Activated T-cell treated with anti-CD3 and anti-CD28 coated beads, Interleukin-2, amount 50 U/mL, for 24 hours (primary cell): ENCODE measurements at regions not wholly inside any gene's neighbourhood (a gene's known extent, or its start where the extent isn't known, plus 50 kb on each side); places are given as distances from the start of the nearest gene placed in this dataset.

Experiments used
- DNase-seq: peaks from one replicate; pipeline ENCODE4 v3.0.0-alpha.2; 2020
- H3K27ac Mint-ChIP-seq: 2 replicates; pipeline ENCODE4 v1.8.0; 2020; ENCODE audit warnings: mild to moderate bottlenecking, mixed read lengths
- H3K27me3 Mint-ChIP-seq: 2 replicates; pipeline ENCODE4 v1.8.0; 2020; ENCODE audit warnings: mixed read lengths
- H3K36me3 Mint-ChIP-seq: 2 replicates; pipeline ENCODE4 v1.8.0; 2020; ENCODE audit warnings: low read depth, mixed read lengths
- H3K4me1 Mint-ChIP-seq: 2 replicates; pipeline ENCODE4 v1.8.0; 2020; ENCODE audit warnings: low read depth, mixed read lengths
- H3K4me3 Mint-ChIP-seq: 2 replicates; pipeline ENCODE4 v1.8.0; 2020; ENCODE audit warnings: mild to moderate bottlenecking, moderate library complexity, mixed read lengths
- H3K9me3 Mint-ChIP-seq: 2 replicates; pipeline ENCODE4 v1.8.0; 2020; ENCODE audit warnings: mixed read lengths

DNA sequence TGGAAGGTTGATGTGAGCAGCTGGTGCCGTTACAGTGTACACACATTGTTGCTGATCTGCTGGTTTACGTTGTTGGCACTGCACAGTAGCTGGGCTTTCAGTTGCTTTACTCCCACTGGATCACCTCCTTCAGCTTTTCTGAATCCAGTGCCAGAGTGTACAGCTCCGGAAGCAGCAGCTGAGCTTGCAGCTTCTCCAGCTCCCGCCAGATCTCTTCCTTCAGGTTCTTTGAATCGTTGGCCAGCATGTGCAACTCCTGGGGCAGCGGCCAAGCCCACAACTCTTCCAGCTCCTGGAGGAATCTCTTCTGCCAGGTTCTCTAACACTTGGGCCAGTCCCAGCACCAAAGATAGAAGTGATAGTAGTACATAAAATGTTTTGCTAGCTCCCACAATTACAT, 149.7 kb upstream of the RRP15 start:
- Mint-ChIP-seq H3K27ac (no peak overlapping the region), H3K4me3 (no peak overlapping the region), H3K9me3 (peaks cover 6% of the 10 kb centered on the region), H3K36me3 (no peaks in the 10 kb centered on the region), H3K4me1 (no peaks in the 10 kb centered on the region), H3K27me3 (no peaks in the 10 kb centered on the region)
- DNase-seq: no peak

DNA sequence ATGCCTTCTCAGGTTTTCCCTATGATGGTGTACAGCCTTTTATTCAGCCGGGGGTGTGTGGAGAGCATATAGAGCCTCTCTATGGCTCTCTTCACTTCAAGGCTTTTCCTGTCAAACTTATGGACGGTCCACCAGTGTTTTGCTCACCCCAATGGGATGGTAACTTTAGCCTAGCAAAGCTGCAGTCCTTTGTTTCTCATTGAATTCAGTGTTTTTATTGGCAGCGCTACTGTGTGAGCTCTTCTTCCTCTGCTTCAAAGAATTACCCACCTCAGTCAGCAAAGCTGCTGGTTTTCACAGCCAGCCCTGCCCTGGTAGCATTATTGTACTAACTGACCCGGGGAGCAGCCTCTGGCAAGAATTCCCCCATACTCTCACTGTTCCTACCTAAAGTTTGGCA, 145.3 kb upstream of the RRP15 start:
- no peak for DNase-seq
- Mint-ChIP-seq H3K27me3 (no peaks in the 10 kb centered on the region), H3K9me3 (peaks cover 4% of the 10 kb centered on the region), H3K36me3 (no peaks in the 10 kb centered on the region), H3K4me1 (no peaks in the 10 kb centered on the region), H3K27ac (no peak overlapping the region), H3K4me3 (no peak overlapping the region)

DNA sequence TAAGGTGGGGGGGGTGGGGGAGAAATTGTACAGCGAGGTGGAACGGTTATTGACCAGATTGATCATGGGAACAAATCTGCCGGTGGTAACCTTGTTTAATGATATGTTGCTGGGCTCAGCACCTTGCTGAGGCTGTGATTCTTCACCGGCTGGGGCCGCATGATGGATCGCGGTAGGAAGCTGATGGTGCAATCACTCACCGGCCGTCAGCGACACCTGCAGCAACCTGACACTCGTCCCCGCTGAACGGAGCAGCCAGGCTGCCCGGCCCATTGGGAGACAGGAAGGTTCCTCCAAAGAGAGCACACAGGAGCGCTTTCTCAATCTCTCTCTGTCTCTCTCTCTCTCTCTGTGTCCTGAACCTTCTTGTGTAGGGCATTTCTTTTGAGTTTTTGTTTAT, 128.5 kb upstream of the RRP15 start:
- H3K4me3 Mint-ChIP-seq: no peak overlapping the region
- no peak overlapping the region for H3K27ac Mint-ChIP-seq
- peaks cover 37% of the 10 kb centered on the region for H3K27me3 Mint-ChIP-seq
- DNase-seq: no peak
- no peaks in the 10 kb centered on the region for H3K36me3 Mint-ChIP-seq
- peaks cover 2% of the 10 kb centered on the region for H3K9me3 Mint-ChIP-seq
- H3K4me1 Mint-ChIP-seq: no peaks in the 10 kb centered on the region

DNA sequence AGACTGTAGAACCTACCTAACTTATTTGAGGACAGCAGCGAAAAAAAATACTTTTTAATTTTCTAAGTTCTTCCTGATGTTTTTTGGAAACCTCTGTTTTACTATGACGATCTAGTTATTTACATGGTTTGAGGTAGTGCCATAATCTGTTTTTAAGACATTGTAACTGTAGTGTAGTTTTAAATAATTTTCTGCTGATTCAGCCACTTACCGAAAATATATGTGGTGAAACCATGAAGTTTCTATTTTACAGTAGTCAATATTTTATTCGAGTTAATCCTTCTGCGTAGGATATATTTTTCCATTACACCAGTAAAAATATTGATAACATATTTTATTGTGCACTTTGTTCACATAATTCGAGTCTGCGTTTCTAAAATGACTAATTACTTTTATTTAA, 121.7 kb upstream of the RRP15 start:
- H3K9me3 Mint-ChIP-seq: peaks cover 2% of the 10 kb centered on the region
- H3K4me1 Mint-ChIP-seq: peaks cover 17% of the 10 kb centered on the region
- H3K36me3 Mint-ChIP-seq: no peaks in the 10 kb centered on the region
- no peak overlapping the region for H3K27ac Mint-ChIP-seq
- no peak for DNase-seq
- no peak overlapping the region for H3K4me3 Mint-ChIP-seq
- peaks cover 69% of the 10 kb centered on the region for H3K27me3 Mint-ChIP-seq

DNA sequence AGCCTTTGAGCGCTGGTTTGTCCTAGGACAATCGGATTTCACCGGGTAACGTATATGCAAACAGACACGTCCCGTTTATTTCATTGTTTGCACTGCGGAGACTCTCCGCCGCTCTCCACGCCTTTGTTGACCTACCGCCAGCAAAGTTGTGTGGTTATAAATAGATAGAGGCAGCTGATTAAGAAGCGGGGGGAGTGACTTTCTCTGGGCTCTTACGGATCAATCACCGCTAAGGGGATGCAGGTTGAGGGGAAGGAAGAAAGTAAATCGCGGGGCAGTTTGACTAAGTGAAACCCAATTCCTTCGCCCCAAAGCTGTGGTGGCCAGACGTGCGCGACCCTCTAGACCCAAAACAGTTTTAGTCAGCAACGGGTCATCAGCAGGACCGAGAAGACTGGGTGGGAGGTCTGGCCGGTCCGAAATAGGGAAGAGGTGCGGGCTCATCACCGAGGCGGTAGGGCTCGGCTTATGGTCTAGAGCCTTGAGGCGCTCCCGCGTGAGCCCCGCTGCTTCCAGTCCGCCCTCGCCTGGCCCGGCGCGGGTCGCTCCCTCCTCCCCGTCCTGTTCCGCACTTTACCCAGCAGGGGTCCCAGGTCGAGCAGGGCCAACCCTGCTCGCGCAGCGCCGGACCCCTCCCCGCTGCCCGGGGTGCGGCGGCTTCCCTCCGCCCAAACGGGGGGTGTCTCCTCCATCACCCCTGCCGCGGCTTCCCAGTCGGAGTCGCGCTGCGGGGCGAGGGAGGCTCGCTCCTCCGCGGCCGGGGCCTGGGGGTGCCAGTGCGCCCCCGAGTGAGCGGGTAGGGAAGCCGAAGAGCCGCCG, 120.8 kb upstream of the RRP15 start:
- Mint-ChIP-seq H3K36me3 (no peaks in the 10 kb centered on the region), H3K27me3 (peaks cover 68% of the 10 kb centered on the region), H3K9me3 (no peaks in the 10 kb centered on the region), H3K4me3 (peak overlapping the region; percentile 61), H3K4me1 (peaks cover 17% of the 10 kb centered on the region), H3K27ac (no peak overlapping the region)
- peak; percentile 38 for DNase-seq

DNA sequence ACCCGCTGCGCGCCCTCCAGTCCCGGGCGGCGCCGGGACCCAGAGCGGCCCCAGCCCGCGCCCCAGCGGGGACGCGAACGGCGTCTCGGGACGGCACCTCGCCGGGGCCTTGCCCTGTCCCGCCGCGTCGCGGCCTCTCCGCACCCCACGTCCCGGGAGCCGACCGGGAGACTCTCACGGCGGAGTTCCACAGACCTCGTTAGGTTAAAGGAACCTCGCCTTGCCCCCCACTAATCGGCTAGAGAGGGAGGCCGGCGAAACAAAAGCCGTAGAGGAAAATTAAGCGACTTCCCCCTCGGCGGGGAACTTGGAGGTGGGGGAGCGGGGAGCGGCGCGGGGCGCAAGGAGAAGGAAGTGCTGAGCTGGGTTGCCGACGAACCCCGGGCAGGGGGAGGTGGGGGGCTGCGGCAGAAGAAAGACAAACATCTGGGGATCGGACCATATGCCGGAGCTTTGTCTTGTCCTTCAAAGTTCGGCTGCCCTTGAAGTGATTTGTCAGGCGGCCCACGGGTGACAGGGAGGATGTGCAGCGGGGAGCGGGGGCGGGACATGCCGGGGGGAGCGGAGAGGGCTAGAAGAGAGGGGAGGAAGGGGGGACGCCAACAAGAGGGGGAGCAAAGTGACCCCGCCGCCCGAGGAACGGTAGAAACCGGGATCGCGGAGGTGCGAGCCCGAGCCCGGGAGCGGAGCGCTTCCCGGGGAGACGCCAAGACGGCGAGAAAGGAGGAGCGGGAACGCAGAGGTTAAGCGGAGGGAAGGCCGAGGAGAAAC, 120.0 kb upstream of the RRP15 start:
- Mint-ChIP-seq H3K27me3 (peaks cover 70% of the 10 kb centered on the region), H3K9me3 (no peaks in the 10 kb centered on the region), H3K4me1 (peaks cover 17% of the 10 kb centered on the region), H3K36me3 (no peaks in the 10 kb centered on the region), H3K4me3 (peak overlapping the region; percentile 64), H3K27ac (no peak overlapping the region)
- DNase-seq: peak; percentile 38

DNA sequence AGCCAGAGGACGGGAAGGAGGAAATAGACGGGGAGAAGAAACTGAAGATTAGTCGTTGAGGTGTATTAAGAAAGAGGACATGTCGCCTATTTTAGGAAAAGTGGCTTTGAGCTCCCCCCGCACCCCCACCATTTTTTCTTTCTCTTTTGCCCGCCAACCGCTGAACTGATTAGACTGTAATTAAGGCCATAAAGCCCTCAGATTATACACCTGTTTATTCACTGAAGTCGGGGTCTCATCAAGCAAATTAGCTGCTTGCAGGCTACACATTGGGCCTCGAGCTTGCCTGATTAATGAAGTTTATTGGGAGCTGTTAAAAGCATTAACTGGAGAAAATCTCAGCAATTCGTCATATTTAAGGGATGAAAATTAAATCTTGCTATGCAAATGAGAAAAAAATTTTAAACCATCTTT, 119.4 kb upstream of the RRP15 start:
- Mint-ChIP-seq H3K4me1 (peaks cover 17% of the 10 kb centered on the region), H3K36me3 (no peaks in the 10 kb centered on the region), H3K4me3 (peak overlapping the region; percentile 64), H3K27ac (no peak overlapping the region), H3K9me3 (no peaks in the 10 kb centered on the region), H3K27me3 (peaks cover 66% of the 10 kb centered on the region)
- no peak for DNase-seq

DNA sequence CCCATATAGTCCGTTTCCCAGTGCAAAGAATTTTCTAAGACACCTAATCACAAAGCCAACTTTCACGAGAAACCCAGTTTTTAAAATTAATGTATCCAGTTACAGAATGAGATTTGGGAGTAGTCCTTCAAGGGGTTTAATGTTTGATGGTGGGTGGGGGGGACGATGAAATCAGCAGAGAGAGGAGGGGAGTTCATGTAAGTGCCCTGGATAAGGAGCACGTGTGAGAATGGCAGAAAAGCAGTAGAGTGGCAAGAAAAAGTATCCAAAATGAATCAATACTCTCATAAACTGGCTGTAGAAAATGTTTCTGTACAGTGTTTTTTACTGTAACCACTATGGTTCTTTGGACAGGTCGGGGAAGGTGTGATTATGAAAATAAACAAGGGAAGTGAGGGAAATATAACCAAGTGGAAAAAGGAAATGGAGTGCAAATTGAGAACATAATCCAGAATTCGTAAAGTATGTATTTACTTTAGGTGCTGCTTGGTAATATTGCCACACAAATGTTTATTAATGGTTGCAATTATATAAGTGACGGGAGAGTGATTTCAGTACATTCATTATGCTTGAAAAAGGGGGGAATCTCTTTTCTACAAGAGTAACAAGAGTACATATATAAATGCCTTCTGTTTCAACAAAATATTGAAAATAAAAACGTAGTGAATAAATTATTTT, 118.7 kb upstream of the RRP15 start:
- Mint-ChIP-seq H3K27ac (no peak overlapping the region), H3K27me3 (peaks cover 66% of the 10 kb centered on the region), H3K4me3 (peak overlapping the region; percentile 64)

DNA sequence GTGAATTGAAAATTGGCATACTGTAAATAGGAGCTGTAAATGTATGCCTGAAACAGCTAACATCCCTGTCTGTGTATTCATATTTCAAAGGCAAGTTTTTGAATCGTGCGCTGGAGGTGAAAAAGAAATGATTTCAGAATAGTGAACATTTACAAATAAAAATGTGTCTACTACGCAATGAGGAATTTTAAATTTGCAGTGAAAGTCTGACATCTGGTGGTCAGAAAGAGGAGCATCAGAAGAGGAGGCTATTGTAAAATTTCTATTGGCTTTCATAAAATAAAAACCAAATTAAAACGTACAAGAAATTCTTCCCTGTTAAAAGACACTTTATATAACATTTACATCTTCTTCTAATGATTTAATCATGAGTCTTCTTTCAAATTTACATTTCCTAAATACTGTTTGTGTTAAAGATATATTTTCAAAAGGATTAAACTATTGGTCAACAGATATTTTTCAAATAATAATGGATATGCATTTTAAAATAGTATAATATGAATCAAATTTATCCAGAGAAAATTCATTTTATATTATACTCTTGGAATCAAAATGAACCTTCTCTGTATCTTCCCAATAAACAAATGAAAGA, 113.7 kb upstream of the RRP15 start:
- peaks cover 1% of the 10 kb centered on the region for H3K4me1 Mint-ChIP-seq
- no peak overlapping the region for H3K27ac Mint-ChIP-seq
- no peaks in the 10 kb centered on the region for H3K36me3 Mint-ChIP-seq
- peaks cover 32% of the 10 kb centered on the region for H3K27me3 Mint-ChIP-seq
- H3K4me3 Mint-ChIP-seq: no peak overlapping the region
- no peak for DNase-seq
- no peaks in the 10 kb centered on the region for H3K9me3 Mint-ChIP-seq

More for the DNA sequence above, 118.7 kb upstream of the RRP15 start:
- DNase-seq: no peak
- no peaks in the 10 kb centered on the region for H3K9me3 Mint-ChIP-seq
- peaks cover 19% of the 10 kb centered on the region for H3K4me1 Mint-ChIP-seq
- H3K36me3 Mint-ChIP-seq: no peaks in the 10 kb centered on the region

DNA sequence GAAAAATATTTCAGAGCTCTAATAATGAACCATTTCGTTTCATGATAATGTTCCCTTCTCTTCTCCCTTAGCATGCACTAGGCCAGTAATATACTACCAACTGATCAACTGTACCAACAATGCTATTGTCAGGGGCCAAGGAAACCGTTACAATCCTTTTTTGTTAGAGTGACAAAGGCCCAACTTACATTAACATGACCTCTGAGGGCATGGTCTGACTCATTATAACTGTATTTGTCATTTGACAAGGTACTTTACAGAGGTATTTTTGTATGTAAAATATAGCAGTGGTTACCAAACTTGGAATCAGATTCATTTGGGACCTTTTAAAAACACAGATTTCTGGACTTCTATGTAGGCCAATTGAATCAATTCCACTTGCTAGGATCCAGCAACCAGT, 102.6 kb upstream of the RRP15 start:
- Mint-ChIP-seq H3K4me1 (no peaks in the 10 kb centered on the region), H3K36me3 (no peaks in the 10 kb centered on the region), H3K9me3 (no peaks in the 10 kb centered on the region), H3K27me3 (no peaks in the 10 kb centered on the region), H3K4me3 (no peak overlapping the region), H3K27ac (no peak overlapping the region)
- DNase-seq: no peak

DNA sequence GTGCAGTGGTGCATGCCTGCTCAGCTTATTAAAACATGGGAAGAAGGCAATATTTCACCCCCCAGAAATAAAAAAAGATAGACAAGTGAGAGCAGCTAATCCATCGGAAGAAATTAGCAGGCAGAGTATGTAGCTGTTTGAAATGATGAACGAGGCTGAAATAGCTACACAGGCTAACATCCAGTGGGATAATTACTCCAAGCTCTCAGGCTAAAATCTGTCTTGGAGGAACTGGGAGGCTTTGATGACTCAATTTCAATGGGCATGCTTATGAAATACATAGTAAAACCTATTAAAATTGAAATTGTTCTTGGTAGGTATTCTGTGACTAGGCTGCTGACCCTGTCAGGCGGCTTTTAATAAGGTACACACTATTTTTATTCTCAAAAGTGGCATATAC, 84.1 kb upstream of the RRP15 start:
- no peaks in the 10 kb centered on the region for H3K9me3 Mint-ChIP-seq
- H3K4me3 Mint-ChIP-seq: no peak overlapping the region
- no peaks in the 10 kb centered on the region for H3K27me3 Mint-ChIP-seq
- no peak for DNase-seq
- no peak overlapping the region for H3K27ac Mint-ChIP-seq
- H3K36me3 Mint-ChIP-seq: no peaks in the 10 kb centered on the region
- H3K4me1 Mint-ChIP-seq: no peaks in the 10 kb centered on the region

DNA sequence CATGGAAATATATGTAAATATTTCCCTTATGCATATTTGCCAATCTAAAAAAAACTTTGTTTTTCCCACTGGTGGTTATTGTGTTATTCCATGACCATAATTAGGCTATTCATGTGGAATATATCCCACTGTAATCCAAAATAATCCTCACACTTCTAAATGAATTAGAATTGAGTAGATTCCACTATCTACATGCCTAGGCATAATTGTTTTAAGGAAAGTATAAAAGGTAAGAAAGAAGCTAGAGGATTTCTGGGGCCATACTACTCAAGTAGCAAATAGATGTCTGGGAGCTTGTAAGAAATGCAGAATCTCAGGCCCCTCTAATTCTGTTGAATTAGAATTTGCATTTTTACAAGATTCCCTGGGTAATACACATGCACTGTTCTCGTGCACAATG, 83.5 kb upstream of the RRP15 start:
- Mint-ChIP-seq H3K36me3 (no peaks in the 10 kb centered on the region), H3K4me3 (no peak overlapping the region), H3K4me1 (no peaks in the 10 kb centered on the region), H3K27ac (no peak overlapping the region), H3K9me3 (no peaks in the 10 kb centered on the region), H3K27me3 (no peaks in the 10 kb centered on the region)
- DNase-seq: no peak

DNA sequence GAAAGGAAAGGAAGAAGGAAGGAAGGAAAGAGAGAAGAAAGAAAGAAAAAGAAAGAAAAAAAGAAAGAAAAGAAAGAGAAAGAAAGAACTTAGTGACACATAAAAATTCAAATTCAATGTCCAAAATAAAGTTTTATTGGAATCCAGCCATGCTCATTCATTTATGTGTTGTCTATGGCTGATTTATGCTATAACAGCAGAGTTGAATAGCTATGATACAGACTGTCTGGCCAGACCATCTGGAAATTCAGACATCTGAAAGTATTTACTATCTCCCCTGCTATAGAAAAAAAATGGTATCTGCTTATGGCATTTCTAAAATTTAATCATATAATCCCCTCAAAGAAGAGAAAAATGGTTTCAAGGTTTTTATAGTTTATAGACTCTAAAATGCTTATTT, 79.4 kb upstream of the RRP15 start:
- Mint-ChIP-seq H3K27me3 (peaks cover 9% of the 10 kb centered on the region), H3K4me3 (no peak overlapping the region), H3K36me3 (no peaks in the 10 kb centered on the region), H3K27ac (no peak overlapping the region), H3K4me1 (no peaks in the 10 kb centered on the region), H3K9me3 (no peaks in the 10 kb centered on the region)
- DNase-seq: no peak

DNA sequence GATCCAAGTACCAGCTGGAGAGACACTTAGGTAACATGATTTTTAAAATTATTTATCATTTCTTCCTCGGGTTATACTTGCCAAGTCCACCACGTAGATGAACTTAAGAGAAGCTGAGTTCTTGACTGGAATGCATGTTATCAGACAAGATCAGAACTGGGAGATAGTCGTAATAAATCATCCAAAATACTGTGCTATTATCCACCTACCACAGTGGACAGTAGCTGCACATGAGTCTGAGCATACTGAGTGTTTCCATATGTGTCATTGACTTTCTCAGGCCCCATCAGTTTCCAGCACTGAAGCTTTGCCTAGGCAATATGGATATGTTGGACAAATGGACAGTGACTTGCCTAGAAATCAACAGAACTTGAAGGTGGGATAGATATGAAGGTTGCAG, 77.9 kb upstream of the RRP15 start:
- Mint-ChIP-seq H3K9me3 (no peaks in the 10 kb centered on the region), H3K27ac (no peak overlapping the region), H3K4me1 (no peaks in the 10 kb centered on the region), H3K36me3 (no peaks in the 10 kb centered on the region), H3K4me3 (no peak overlapping the region), H3K27me3 (peaks cover 9% of the 10 kb centered on the region)
- DNase-seq: no peak
